GM23338 (cell line): ENCODE measurements at regions not wholly inside any gene's neighbourhood (a gene's known extent, or its start where the extent isn't known, plus 50 kb on each side); places are given as distances from the start of the nearest gene placed in this dataset.

Experiments used
- ATAC-seq: fragments of 200-7000 bp; cut with Tn5 transposase; 3 replicates; pipeline ENCODE4 v1.9.1; 2020
- DNase-seq: peaks from one replicate; pipeline ENCODE4 v3.0.0-alpha.2; 2015; ENCODE audit warnings: low spot score
- H2AFZ ChIP-seq: fragments of 200-600 bp; sonication (generic); 2 replicates; pipeline ENCODE4 v1.8.0; 2016; ENCODE audit warnings: antibody characterized with exemption, mild to moderate bottlenecking, moderate library complexity
- H3F3A ChIP-seq: fragments of 200-600 bp; sonication (generic); replicated peaks from 2 replicates; pipeline ENCODE4 v1.8.0; 2017; ENCODE audit warnings: antibody characterized with exemption, mixed run types, low read depth
- H3K27ac ChIP-seq: fragments of 200-600 bp; sonication (generic); 2 replicates; pipeline ENCODE4 v1.6.1; 2016; ENCODE audit warnings: low read depth
- H3K27me3 ChIP-seq: fragments of 200-600 bp; sonication (generic); 2 replicates; pipeline ENCODE4 v1.8.0; 2016; ENCODE audit warnings: mild to moderate bottlenecking, mixed run types, moderate library complexity; ENCODE audit not compliant: insufficient read depth
- H3K36me3 ChIP-seq: fragments of 200-600 bp; sonication (generic); 2 replicates; pipeline ENCODE4 v1.8.0; 2016; ENCODE audit warnings: mild to moderate bottlenecking; ENCODE audit not compliant: insufficient read depth
- H3K4me1 ChIP-seq: fragments of 200-600 bp; sonication (generic); 2 replicates; pipeline ENCODE4 v1.8.0; 2016; ENCODE audit warnings: mild to moderate bottlenecking, moderate library complexity; ENCODE audit not compliant: insufficient read depth
- H3K4me2 ChIP-seq: fragments of 200-600 bp; sonication (generic); 2 replicates; pipeline ENCODE4 v1.7.1; 2017; ENCODE audit warnings: mixed run types
- H3K4me3 ChIP-seq: fragments of 200-600 bp; sonication (generic); 2 replicates; pipeline ENCODE4 v1.6.1; 2016; ENCODE audit warnings: mixed run types
- H3K79me2 ChIP-seq: fragments of 200-600 bp; sonication (generic); replicated peaks from 2 replicates; pipeline ENCODE4 v1.8.0; 2017; ENCODE audit warnings: mild to moderate bottlenecking; ENCODE audit not compliant: insufficient read depth
- H3K9me2 ChIP-seq: fragments of 200-600 bp; sonication (generic); 2 replicates; pipeline ENCODE4 v1.8.0; 2017; ENCODE audit not compliant: insufficient read depth
- H4K20me1 ChIP-seq: fragments of 200-600 bp; sonication (generic); replicated peaks from 2 replicates; pipeline ENCODE4 v1.8.0; 2017; ENCODE audit warnings: mild to moderate bottlenecking; ENCODE audit not compliant: insufficient read depth
- H3K27ac Mint-ChIP-seq: 2 replicates; pipeline ENCODE4 v1.8.0; 2020; ENCODE audit warnings: inconsistent platforms, mild to moderate bottlenecking, moderate library complexity, mixed read lengths
- H3K27me3 Mint-ChIP-seq: 3 replicates; pipeline ENCODE4 v1.8.0; 2022; ENCODE audit warnings: low read depth, mild to moderate bottlenecking, moderate library complexity, mixed read lengths, inconsistent platforms; ENCODE audit not compliant: insufficient read depth, poor library complexity
- H3K36me3 Mint-ChIP-seq: 3 replicates; pipeline ENCODE4 v1.8.0; 2021; ENCODE audit warnings: low read depth, mild to moderate bottlenecking, inconsistent platforms, moderate library complexity, mixed read lengths
- H3K4me1 Mint-ChIP-seq: 3 replicates; pipeline ENCODE4 v1.8.0; 2020; ENCODE audit warnings: mild to moderate bottlenecking, inconsistent platforms, mixed read lengths
- H3K4me3 Mint-ChIP-seq: 3 replicates; pipeline ENCODE4 v1.8.0; 2021; ENCODE audit warnings: moderate library complexity, mild to moderate bottlenecking, inconsistent platforms, mixed read lengths
- H3K9me3 Mint-ChIP-seq: 3 replicates; pipeline ENCODE4 v1.8.0; 2020; ENCODE audit warnings: moderate library complexity, mild to moderate bottlenecking, inconsistent platforms, mixed read lengths
- CREB1 ChIP-seq: fragments of 250-450 bp; sonication (Bioruptor Pico); IDR thresholded peaks from 2 replicates; pipeline ENCODE4 v1.5.0; 2020; ENCODE audit warnings: low read depth, mild to moderate bottlenecking, moderate library complexity
- ETS1 ChIP-seq: IDR thresholded peaks from 2 replicates; pipeline ENCODE4 v1.6.1; 2016; ENCODE audit warnings: antibody characterized with exemption
- EZH2 ChIP-seq: fragments of 200-600 bp; sonication (generic); IDR thresholded peaks from one replicate; pipeline ENCODE4 v1.8.0; 2017; ENCODE audit warnings: antibody characterized with exemption, mild to moderate bottlenecking, low read depth; ENCODE audit not compliant: unreplicated experiment
- EZH2phosphoT487 ChIP-seq: fragments of 200-600 bp; sonication (generic); IDR thresholded peaks from one replicate; pipeline ENCODE4 v1.8.1; 2018; ENCODE audit warnings: antibody characterized with exemption; ENCODE audit not compliant: unreplicated experiment
- JUNB ChIP-seq: IDR thresholded peaks from one replicate; pipeline ENCODE4 v1.6.1; 2016; ENCODE audit warnings: antibody characterized with exemption; ENCODE audit not compliant: unreplicated experiment
- NANOG ChIP-seq: IDR thresholded peaks from 2 replicates; pipeline ENCODE4 v1.6.1; 2016; ENCODE audit warnings: antibody characterized with exemption, borderline replicate concordance
- POLR2AphosphoS5 ChIP-seq: IDR thresholded peaks from 2 replicates; pipeline ENCODE4 v1.6.1; 2016; ENCODE audit warnings: antibody characterized with exemption, low read depth
- STAT1 ChIP-seq: IDR thresholded peaks from one replicate; pipeline ENCODE4 v1.6.1; 2016; ENCODE audit warnings: antibody characterized with exemption; ENCODE audit not compliant: unreplicated experiment
- ZNF114 ChIP-seq: fragments of 250-450 bp; sonication (Bioruptor Pico); IDR thresholded peaks from 2 replicates; pipeline ENCODE4 v1.5.0; 2020; ENCODE audit warnings: mild to moderate bottlenecking, moderate library complexity
- TF ChIP-seq, protein P1 (sequence below): fragments of 250-450 bp; sonication (Bioruptor Pico); IDR thresholded peaks from 2 replicates; pipeline ENCODE4 v1.5.0; 2020; ENCODE audit warnings: mild to moderate bottlenecking, moderate library complexity
- TF ChIP-seq, protein P2 (sequence below): IDR thresholded peaks from one replicate; pipeline ENCODE4 v1.6.1; 2018; ENCODE audit warnings: antibody characterized with exemption; ENCODE audit not compliant: unreplicated experiment

- H3K4me1 Mint-ChIP-seq: peaks cover 14% of the 10 kb centered on the region
- no peaks in the 10 kb centered on the region for H3K36me3 ChIP-seq
- no peaks in the 10 kb centered on the region; the same call in 1 of the 2 replicates for H4K20me1 ChIP-seq
- no peaks in the 10 kb centered on the region for H3K79me2 ChIP-seq
- no peak overlapping the region for H2AFZ ChIP-seq
- no peak overlapping the region for H3K4me3 Mint-ChIP-seq
- H3K27me3 Mint-ChIP-seq: peaks cover 12% of the 10 kb centered on the region
- no peaks in the 10 kb centered on the region for H3K9me2 ChIP-seq
- H3K9me3 Mint-ChIP-seq: no peaks in the 10 kb centered on the region
- no peak for TF ChIP-seq CREB1 (CRISPR knock-in tag)
- TF ChIP-seq STAT1: no peak
- no peak for TF ChIP-seq ZNF114 (CRISPR knock-in tag)
- TF ChIP-seq JUNB: no peak
- no peak for TF ChIP-seq NANOG
- no peaks in the 10 kb centered on the region for H3K36me3 Mint-ChIP-seq
- DNase-seq (no peak), ATAC-seq (no peak)
- no peak overlapping the region for H3K27ac ChIP-seq
- H3F3A ChIP-seq: no peaks in the 10 kb centered on the region
- no peak overlapping the region for H3K27ac Mint-ChIP-seq
- no peak overlapping the region for H3K4me2 ChIP-seq
- no peak overlapping the region for H3K4me3 ChIP-seq
- peaks cover 9% of the 10 kb centered on the region; the same call in 1 of the 2 replicates for H3K4me1 ChIP-seq
- no peaks in the 10 kb centered on the region for H3K27me3 ChIP-seq
Measured at GRCh38 chr1:235918032-235918431, 51.3 kb upstream of the LYST start.

GRCh38 chr1:235917267-235917811, 50.6 kb upstream of the LYST start:
- Mint-ChIP-seq H3K9me3 (no peaks in the 10 kb centered on the region), H3K4me3 (no peak overlapping the region), H3K27me3 (peaks cover 12% of the 10 kb centered on the region), H3K36me3 (no peaks in the 10 kb centered on the region), H3K4me1 (peaks cover 14% of the 10 kb centered on the region), H3K27ac (no peak overlapping the region)
- Histone ChIP-seq H3K27me3 (no peaks in the 10 kb centered on the region), H3K36me3 (no peaks in the 10 kb centered on the region), H3K4me1 (peaks cover 9% of the 10 kb centered on the region; the same call in 1 of the 2 replicates), H3K79me2 (no peaks in the 10 kb centered on the region), H3K27ac (no peak overlapping the region), H3K4me2 (no peak overlapping the region), H3K4me3 (no peak overlapping the region), H3K9me2 (no peaks in the 10 kb centered on the region), H2AFZ (no peak overlapping the region), H3F3A (no peaks in the 10 kb centered on the region), H4K20me1 (no peaks in the 10 kb centered on the region; the same call in 1 of the 2 replicates)
- ATAC-seq (no peak), DNase-seq (no peak)
- TF ChIP-seq STAT1 (no peak), EZH2 (no peak), EZH2phosphoT487 (no peak), POLR2AphosphoS5 (no peak), ETS1 (no peak), JUNB (no peak), CREB1 (CRISPR knock-in tag) (no peak), ZNF114 (CRISPR knock-in tag) (no peak), NANOG (no peak)
- TF ChIP-seq, protein P1, sequence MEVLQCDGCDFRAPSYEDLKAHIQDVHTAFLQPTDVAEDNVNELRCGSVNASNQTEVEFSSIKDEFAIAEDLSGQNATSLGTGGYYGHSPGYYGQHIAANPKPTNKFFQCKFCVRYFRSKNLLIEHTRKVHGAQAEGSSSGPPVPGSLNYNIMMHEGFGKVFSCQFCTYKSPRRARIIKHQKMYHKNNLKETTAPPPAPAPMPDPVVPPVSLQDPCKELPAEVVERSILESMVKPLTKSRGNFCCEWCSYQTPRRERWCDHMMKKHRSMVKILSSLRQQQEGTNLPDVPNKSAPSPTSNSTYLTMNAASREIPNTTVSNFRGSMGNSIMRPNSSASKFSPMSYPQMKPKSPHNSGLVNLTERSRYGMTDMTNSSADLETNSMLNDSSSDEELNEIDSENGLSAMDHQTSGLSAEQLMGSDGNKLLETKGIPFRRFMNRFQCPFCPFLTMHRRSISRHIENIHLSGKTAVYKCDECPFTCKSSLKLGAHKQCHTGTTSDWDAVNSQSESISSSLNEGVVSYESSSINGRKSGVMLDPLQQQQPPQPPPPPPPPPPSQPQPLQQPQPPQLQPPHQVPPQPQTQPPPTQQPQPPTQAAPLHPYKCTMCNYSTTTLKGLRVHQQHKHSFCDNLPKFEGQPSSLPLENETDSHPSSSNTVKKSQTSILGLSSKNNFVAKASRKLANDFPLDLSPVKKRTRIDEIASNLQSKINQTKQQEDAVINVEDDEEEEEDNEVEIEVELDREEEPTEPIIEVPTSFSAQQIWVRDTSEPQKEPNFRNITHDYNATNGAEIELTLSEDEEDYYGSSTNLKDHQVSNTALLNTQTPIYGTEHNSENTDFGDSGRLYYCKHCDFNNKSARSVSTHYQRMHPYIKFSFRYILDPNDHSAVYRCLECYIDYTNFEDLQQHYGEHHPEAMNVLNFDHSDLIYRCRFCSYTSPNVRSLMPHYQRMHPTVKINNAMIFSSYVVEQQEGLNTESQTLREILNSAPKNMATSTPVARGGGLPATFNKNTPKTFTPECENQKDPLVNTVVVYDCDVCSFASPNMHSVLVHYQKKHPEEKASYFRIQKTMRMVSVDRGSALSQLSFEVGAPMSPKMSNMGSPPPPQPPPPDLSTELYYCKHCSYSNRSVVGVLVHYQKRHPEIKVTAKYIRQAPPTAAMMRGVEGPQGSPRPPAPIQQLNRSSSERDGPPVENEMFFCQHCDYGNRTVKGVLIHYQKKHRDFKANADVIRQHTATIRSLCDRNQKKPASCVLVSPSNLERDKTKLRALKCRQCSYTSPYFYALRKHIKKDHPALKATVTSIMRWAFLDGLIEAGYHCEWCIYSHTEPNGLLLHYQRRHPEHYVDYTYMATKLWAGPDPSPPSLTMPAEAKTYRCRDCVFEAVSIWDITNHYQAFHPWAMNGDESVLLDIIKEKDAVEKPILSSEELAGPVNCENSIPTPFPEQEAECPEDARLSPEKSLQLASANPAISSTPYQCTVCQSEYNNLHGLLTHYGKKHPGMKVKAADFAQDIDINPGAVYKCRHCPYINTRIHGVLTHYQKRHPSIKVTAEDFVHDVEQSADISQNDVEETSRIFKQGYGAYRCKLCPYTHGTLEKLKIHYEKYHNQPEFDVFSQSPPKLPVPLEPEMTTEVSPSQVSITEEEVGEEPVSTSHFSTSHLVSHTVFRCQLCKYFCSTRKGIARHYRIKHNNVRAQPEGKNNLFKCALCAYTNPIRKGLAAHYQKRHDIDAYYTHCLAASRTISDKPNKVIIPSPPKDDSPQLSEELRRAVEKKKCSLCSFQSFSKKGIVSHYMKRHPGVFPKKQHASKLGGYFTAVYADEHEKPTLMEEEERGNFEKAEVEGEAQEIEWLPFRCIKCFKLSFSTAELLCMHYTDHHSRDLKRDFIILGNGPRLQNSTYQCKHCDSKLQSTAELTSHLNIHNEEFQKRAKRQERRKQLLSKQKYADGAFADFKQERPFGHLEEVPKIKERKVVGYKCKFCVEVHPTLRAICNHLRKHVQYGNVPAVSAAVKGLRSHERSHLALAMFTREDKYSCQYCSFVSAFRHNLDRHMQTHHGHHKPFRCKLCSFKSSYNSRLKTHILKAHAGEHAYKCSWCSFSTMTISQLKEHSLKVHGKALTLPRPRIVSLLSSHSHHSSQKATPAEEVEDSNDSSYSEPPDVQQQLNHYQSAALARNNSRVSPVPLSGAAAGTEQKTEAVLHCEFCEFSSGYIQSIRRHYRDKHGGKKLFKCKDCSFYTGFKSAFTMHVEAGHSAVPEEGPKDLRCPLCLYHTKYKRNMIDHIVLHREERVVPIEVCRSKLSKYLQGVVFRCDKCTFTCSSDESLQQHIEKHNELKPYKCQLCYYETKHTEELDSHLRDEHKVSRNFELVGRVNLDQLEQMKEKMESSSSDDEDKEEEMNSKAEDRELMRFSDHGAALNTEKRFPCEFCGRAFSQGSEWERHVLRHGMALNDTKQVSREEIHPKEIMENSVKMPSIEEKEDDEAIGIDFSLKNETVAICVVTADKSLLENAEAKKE (CRISPR knock-in tag): no peak
- TF ChIP-seq, protein P2, sequence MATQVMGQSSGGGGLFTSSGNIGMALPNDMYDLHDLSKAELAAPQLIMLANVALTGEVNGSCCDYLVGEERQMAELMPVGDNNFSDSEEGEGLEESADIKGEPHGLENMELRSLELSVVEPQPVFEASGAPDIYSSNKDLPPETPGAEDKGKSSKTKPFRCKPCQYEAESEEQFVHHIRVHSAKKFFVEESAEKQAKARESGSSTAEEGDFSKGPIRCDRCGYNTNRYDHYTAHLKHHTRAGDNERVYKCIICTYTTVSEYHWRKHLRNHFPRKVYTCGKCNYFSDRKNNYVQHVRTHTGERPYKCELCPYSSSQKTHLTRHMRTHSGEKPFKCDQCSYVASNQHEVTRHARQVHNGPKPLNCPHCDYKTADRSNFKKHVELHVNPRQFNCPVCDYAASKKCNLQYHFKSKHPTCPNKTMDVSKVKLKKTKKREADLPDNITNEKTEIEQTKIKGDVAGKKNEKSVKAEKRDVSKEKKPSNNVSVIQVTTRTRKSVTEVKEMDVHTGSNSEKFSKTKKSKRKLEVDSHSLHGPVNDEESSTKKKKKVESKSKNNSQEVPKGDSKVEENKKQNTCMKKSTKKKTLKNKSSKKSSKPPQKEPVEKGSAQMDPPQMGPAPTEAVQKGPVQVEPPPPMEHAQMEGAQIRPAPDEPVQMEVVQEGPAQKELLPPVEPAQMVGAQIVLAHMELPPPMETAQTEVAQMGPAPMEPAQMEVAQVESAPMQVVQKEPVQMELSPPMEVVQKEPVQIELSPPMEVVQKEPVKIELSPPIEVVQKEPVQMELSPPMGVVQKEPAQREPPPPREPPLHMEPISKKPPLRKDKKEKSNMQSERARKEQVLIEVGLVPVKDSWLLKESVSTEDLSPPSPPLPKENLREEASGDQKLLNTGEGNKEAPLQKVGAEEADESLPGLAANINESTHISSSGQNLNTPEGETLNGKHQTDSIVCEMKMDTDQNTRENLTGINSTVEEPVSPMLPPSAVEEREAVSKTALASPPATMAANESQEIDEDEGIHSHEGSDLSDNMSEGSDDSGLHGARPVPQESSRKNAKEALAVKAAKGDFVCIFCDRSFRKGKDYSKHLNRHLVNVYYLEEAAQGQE: no peak
